GM19452 (cell line): ENCODE measurements at regions not wholly inside any gene's neighbourhood (a gene's known extent, or its start where the extent isn't known, plus 50 kb on each side); places are given as distances from the start of the nearest gene placed in this dataset.

Experiments used
- ATAC-seq: cut with Tn5 transposase; IDR thresholded peaks from one replicate; pipeline ENCODE4 v1.9.1; 2021; ENCODE audit not compliant: unreplicated experiment

DNA sequence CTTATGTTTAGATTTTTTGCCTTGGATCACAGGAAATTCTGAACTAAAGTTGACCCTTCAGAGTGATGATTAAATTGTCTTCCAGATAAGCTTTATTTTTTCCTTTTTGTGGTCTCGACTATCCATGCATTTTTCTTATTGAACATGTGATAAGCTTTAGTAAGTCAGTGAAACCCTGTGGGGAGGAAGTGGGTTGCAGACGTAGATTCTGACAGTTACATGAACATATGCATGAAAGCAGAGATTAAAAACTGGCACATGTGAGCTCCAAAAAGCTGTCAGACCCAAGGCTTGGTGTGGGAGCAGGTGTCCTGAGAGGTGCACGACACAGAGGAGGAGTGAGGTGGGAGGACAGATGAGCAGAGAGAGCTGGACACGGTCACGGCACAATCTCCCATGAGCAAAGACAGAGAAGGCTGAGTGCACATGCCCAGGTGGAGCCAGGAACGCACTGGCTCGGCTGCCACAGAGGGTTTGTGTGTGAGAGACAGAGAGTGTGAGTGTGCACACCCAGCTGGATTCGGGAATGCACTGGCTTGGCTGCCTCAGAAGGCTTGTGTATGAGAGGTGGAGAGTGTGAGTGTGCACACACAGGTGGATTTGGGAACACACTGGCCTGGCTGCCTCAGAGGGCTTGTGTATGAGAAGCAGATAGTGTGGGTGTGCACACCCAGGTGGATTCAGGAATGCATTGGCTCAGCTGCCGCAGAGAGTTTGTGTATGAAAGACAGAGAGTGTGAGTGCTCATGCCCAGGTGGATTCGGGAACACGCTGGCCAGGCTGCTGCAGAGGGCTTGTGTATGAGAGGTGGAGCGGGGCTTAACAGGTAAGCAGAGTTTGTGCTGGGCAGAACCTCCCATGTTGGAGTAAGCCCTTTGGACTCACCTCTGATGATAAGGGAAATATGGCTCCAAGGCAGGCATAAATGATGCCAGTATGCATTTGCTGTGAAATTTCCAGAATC lies 849.1 kb upstream of the SALL3 start:
- ATAC-seq = no peak

DNA sequence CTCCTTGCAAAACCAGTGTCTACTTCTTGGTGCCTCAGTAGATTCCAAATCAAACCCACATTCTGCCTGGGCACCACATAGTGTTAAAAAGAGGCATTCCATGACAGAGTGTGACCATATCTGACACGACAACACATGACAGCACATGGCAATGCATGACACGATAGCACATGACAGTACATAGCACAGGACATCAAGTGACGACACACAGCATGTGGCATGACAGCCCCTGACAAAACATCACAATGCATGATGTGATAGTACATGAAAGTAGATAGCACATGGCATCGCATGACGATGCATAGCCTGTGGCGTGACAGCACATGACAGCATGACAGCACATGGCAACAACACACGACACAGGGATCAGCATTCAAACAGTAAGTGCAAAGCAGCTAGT lies 845.9 kb upstream of the SALL3 start:
- no peak for ATAC-seq

DNA sequence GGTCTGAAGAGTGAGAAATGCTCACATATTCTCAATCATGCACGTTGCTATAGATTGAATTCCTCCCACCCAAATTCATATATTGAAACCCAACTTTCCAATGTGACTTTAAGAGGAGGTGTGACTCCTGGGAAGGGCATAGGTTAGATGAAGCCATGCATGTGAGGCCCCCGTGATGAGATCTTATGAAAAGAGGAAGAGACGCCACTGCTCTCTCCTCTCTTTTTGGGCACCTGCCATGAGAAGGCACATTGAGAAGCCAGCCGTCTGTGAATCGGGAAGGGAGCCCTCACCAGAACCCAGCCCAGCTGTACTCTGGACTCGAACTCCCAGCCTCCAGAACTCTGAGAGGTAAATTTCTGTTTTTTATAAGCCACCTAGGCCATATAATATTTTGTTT lies 842.6 kb upstream of the SALL3 start:
- ATAC-seq = no peak

DNA sequence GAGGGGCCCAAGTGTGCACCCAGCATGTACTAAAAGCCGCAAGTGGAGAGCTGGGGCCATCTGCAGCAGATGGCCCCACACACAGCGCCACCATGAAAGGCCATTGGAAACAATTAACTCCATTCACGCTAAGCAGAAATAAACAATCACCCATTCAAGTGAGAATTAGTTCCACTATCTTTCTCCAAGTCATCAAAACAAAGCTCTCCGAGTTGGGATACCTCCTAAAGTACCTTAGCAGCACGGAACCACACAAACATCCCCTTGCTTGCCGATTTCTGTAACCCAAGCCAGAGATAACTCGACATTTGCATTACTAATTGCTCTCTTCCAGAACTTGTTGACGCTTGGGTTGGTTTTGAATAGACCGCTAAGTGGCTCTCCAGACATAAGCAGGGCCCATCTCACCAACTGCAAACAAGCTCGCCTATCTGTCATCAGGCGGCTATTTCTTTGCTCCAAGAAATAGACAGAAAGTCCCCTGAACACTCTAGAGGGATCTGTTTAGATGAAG lies 840.6 kb upstream of the SALL3 start:
- ATAC-seq = no peak

DNA sequence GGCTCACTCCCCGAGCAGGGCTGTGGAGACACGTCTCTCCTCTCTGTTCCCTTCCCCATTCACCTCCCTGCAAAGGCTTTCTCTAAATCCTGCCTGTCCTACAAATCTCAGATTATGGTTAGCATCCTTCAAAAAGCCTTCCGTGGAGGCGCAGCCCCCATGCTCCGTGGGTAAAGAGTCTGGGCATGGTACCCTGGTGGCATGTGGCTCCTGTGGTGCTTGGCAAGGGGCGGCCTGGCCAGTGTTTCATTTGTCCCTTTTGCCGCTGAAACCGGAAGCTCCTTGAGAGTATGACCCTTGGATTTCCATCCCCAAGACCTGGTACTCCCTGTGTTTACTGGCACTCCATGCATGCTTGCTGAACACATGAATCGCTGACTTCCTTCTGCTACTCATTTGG lies 839.3 kb upstream of the SALL3 start:
- no peak for ATAC-seq

DNA sequence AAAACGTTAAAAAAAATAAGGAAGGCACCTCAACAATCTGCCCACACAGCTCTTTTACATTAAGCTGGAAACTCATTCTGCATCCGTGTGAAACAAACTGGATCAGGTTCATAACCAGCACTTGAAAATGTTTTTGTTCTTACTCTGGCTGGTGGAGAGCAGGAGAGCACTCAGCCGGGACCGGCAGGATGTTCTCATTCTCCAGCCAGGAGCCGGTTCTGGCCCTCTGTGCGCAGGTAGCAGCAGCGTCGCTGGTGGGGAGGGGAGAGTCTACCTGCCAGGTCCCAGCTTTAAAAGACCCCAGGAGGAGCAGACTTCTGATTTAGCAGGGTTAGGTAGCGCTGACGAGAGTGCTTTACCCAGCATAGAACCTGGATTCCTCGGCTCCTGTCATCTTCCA lies 834.9 kb upstream of the SALL3 start:
- ATAC-seq = no peak

DNA sequence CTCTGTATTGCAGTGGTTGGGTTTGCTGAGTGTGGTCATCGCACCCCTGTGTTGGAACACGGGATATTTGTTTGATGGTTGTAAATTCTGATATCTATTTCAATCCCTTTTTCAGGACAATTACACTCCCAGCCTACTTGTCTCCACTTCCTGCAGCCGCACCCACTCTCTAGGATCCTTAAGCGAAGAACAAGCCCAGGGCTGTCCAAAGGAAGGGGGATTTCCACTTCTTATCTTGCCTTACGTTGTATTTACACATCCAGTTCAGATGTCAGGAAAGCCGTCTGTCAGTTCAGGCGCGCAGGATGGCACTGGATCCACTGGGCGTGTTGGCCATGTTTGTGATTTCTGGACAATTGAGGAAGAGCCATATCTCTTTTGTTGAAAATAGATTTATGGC lies 834.5 kb upstream of the SALL3 start:
- no peak for ATAC-seq

DNA sequence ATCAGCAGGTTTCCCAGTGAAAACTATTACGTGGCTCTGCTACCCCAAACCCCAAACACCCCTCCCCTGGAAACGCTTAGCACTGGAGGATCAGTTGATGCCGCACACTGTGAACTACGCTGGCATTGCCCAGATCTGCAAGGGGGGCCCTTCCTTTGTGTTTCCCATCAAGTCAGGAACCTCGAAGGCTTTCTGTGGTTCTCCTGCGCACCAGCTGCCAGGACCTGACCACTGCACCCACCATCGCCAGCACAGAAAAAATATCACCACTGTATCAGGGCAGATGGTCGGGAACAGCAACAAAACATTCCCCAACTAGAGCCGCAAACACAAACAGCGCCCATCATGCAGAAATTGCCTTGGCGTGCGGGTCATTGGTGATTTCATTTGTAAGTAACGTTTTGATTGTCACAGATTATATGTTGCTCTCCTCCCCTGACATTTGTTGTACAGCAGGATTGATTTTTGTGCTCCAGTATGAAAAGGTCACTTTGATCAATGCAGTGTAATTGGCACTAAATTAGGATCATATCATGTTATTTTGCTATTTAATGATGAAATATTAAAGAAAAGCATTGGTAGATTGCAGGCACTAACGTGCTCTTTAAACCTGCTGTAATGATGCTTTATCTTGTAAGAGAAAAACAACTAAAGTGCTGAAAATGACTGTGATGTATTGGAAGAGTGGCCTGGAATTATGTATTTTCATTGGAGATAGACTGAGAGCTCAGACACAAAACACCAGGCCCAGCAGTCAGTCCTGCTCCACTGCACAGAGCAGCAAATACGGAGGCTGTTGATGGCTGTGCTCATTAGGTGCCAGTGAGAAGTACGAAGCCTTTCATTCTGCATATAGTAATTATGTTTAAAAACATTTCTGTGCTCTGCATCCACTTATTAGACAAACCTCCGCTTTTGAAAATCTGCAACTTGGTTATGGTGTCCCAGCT lies 833.2 kb upstream of the SALL3 start:
- no peak for ATAC-seq

DNA sequence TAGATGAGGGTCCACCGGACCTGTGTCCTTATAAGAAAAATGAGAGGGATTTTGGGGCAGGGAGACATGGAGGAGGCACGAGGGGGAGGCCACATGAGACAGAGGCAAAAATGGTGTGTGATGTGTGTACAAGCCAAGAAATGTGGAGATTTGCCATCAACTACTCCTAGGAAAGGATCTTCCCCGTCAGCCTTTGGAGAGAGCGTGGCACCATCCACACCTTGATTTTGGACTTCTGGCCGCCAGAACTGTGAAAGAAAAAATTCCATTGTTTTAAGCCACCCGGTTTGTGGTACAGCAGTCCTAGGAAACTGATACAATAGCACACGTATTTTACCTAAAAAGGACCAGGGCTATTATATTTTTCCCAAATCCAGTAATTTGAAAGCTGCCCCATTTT lies 829.0 kb upstream of the SALL3 start:
- no peak for ATAC-seq

DNA sequence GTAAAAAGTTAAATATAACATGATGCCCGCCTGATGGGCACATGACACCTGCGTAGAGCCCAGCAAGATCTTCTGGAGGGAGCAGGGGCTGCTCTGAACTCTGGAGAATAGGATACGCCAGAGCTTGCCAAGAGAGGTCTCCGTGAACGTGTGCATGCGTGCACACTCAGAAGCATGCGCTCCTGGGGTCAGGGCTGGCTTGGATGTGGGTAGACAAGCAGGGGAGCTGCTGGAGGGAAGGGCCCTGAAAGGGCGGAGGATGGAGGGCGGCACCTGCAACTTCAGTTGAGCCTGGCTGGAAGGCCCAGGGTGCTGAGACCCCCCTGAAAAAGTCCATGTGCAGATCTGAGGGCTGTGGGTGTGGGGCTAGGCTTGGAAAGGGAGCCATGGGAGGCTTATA lies 828.4 kb upstream of the SALL3 start:
- ATAC-seq = no peak

DNA sequence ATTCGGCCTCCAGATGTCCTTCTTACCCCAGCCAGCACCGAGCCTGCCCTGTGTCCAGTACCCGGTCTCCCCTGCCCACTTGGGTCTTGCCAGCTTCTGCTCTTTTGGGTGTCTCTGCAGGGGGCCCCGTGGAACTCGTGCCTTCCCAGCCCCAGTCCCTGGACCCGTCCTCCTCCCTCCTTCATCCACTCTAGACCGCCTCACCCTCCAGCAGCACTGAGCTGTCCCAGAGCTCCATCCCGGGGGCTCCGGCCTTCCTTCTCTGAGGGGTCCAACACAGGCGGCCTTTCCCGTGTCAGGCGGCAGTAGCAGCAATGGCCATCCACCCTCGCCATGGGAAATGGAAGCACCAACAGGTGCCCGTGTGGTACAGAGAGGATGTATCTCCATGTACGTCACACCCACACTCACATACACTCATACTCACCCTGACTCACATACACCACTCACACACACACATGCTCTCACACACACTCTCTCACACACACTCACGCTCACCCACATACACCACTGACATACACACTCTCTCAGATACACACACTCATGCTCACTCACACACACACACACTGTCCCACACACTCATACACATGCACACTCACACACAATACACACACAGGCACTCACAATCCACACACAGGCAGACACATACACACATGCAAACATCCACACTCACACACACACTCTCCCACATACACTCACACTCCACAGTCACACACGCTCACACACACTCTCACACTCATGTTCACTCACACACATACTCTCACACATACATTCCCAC lies 827.5 kb upstream of the SALL3 start:
- ATAC-seq = no peak

DNA sequence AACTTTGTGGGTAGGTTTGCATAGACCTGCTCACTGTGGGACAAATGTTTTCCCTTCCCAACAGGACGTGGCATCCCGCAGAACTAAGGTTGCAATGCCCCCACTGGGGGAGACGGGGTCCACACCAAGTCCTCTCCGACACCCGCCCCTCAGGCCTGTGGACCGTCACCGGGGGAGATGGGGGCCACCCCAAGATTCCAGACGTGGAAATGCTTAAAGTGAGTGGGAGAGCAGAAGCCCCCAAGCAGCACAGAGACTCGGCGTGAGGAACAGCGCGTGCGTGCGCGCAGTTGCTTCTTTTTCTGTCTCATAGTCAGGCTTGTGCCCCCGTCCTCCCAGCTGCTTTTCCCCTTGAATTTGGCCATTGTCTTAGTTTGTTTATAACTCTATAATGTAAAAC lies 826.3 kb upstream of the SALL3 start:
- ATAC-seq = no peak

DNA sequence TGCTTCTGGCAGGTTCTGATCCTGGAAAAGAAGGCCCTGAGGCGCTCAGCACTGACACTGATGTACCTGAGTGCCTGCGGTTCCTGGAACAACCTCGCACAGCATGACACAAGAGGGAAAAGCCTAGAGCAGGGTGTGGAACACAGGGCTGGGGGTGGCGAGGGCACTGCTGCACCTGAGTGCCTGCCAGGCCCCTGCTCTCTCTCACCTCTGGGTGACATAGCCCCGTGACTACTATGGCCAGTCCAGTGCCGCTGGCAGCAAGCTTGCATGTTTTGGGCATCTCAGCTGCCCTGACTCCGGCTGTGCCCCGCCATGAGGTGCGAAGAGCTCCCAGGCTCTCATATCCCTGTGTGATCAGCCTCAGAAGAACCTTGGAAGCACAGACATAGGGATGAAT lies 825.2 kb upstream of the SALL3 start:
- no peak for ATAC-seq

DNA sequence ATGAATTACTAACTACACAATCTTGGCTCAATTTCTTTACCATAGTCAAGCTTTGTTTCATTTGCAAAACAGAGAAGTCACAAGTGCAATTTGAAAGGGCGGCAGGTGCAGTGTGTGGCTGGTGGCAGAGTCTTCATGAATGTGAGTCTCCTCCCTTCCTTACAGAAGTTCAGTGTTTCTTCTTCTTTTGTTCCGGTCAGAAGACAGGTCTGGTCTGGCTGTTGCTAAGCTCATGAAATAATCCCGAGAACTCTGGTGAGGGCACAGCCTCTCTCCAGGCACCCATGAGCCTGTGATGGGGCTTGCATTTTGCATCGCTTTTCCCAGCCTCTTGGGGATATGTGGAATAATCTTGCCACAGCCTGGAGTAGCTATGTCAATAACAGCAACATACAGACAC lies 824.8 kb upstream of the SALL3 start:
- ATAC-seq = no peak

DNA sequence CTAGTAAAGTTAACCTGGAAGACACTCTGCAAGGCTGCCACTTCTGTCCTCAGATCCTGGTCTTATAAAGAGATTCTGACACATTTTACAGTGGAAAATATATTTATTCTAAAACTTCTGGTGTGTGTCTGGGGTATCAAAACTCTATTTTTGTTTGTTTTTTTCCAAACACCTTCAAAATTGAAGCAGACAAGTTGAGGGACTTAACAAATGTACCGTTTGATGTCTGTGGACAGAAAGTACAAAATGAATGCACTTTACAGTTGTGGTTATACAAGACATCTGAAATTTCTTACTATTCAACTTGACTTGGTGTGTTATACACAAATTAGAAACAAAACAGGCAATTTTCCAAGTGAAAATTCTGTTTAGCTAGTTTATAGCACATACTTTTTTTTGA lies 823.2 kb upstream of the SALL3 start:
- ATAC-seq = no peak

DNA sequence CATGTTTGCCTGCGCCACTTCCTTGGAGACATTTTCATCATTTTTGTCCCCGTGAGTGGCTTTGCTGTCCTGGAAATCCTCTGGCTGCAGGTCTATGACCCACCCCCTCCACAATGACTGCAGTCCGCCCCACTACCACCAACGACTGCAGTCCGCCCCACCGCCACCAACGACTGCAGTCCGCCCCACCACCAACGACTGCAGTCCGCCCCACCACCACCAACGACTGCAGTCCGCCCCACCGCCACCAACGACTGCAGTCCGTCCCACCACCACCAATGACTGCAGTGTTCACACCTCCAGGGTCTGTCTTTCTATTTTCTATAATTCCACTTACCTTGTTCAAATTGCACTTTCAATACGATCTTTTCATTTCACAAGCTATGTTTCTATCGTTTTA lies 820.7 kb upstream of the SALL3 start:
- no peak for ATAC-seq

DNA sequence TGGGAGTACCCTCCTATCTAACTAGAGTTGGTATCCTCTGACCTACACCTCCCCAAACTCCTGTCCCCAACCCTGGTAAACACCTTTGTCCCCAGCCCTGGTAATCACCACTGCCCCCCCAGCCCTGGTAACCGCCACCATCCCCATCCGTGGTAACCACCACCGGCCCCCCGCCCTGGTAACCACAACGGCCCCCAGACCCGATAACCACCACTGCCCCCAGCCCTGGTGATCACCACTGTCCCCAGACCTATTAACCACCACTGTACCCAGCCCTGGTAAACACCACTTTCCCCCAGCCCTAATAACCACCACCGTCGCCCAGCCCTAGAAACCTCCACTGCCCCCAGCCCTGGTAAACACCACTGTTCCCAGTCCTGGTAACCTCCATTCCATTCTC lies 820.2 kb upstream of the SALL3 start:
- no peak for ATAC-seq

DNA sequence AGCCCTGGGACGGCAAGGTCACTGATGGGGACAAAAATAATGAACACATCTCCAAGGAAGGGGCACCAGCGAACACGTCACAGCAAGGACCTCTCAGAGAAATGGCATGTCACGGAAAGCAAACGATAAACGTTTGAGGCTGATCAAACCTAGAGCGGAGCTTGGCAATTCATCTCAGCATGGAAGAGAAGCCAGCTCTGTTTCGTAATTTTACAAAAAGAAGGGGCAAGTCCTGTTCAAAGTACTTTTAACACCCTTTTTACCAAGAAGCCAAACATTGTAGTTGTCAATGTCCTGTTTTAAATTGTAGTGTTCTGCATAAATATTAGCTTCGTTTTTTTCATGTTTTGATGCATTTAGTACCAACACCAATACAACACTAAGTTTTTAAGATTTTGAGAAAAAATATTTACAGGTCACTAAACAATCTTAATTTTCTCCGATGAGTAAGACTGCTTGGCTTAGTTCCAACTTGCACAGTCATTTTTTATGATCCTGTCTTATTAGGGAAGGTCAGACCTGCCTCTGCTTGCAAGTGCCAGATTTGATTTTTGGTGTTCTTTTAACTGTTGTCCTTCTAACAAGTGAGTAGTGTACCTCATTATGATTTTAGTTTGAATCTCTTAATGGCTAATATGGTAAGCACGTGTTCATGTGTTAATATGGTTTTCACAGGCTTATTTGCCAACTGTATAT lies 818.5 kb upstream of the SALL3 start:
- no peak for ATAC-seq

DNA sequence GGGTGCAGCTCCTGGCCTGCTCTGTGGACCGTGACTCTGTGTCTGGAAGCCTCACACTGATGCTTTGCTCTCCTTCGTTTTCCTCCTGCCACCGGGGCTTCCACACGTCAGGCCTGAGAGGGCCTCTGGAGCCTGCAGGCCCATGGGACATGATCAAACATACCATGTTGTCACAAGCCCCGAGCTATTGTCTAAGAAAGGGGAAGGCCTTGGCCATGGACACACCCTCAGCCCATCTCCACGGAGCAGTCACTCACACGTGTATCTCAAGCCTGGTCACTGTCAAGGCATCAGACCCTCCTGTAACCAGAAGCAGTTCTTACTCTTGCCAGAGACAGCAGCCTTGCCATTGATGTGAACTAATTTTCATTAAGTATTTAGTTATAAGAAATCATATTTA lies 814.1 kb upstream of the SALL3 start:
- ATAC-seq = no peak

DNA sequence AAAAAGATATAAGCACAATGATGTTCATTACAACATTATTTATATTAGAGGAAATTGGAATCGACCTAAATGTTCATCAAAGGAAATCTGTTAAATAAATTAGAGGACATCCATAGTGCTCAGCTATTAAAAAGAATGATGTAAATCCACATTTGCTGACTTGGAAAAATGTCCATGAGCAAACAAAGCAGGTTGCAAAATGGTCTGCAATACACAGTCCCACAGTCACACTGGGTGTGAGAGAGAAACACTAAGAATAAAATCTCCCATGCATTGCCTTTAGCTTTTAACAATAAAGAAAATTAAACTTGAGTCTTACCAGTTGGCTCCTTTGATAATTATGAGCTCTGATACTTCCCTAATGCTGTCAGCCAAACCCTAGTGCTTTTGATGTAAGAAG lies 811.1 kb upstream of the SALL3 start:
- no peak for ATAC-seq
